Smooth muscle cell (in vitro differentiated cells): ENCODE measurements at regions not wholly inside any gene's neighbourhood (a gene's known extent, or its start where the extent isn't known, plus 50 kb on each side); places are given as distances from the start of the nearest gene placed in this dataset.

ENCODE experiments used
- DNase-seq: peaks from one replicate; lab custom pipeline; 2025; ENCODE audit not compliant: unreplicated experiment; lab: John Stamatoyannopoulos, UW
- H2AFZ ChIP-seq: fragments of 200-600 bp; sonication (generic); 2 replicates; pipeline ENCODE4 v1.6.0; 2016; ENCODE audit warnings: antibody characterized with exemption, low read depth, mild to moderate bottlenecking
- H3F3A ChIP-seq: fragments of 200-600 bp; sonication (generic); 2 replicates; pipeline ENCODE4 v1.6.0; 2017; ENCODE audit warnings: antibody characterized with exemption, low read depth
- H3K27ac ChIP-seq: fragments of 200-600 bp; sonication (generic); 2 replicates; pipeline ENCODE4 v1.5.1; 2016; ENCODE audit warnings: low read depth, mild to moderate bottlenecking
- H3K27me3 ChIP-seq: fragments of 200-600 bp; sonication (generic); 2 replicates; pipeline ENCODE4 v1.6.1; 2016; ENCODE audit warnings: low read depth, mild to moderate bottlenecking
- H3K36me3 ChIP-seq: fragments of 200-600 bp; sonication (generic); 2 replicates; pipeline ENCODE4 v1.5.1; 2016; ENCODE audit warnings: low read depth
- H3K4me1 ChIP-seq: fragments of 200-600 bp; sonication (generic); 2 replicates; pipeline ENCODE4 v1.5.1; 2016; ENCODE audit warnings: low read depth
- H3K4me2 ChIP-seq: fragments of 200-600 bp; sonication (generic); 2 replicates; pipeline ENCODE4 v1.6.0; 2016; ENCODE audit warnings: mild to moderate bottlenecking
- H3K4me3 ChIP-seq: fragments of 200-600 bp; sonication (generic); 2 replicates; pipeline ENCODE4 v1.5.1; 2016; ENCODE audit warnings: mild to moderate bottlenecking
- H3K79me2 ChIP-seq: fragments of 200-600 bp; sonication (generic); 2 replicates; pipeline ENCODE4 v1.6.0; 2016; ENCODE audit warnings: low read depth, mild to moderate bottlenecking
- H3K9ac ChIP-seq: fragments of 200-600 bp; sonication (generic); 2 replicates; pipeline ENCODE4 v1.6.0; 2016; ENCODE audit warnings: low read depth
- H3K9me3 ChIP-seq: fragments of 200-600 bp; sonication (generic); replicated peaks from 2 replicates; pipeline ENCODE4 v1.5.1; 2016; ENCODE audit warnings: low read depth
- H4K20me1 ChIP-seq: fragments of 200-600 bp; sonication (generic); 2 replicates; pipeline ENCODE4 v1.6.0; 2016; ENCODE audit warnings: low read depth
- CTCF ChIP-seq: fragments of 200-600 bp; sonication (generic); IDR thresholded peaks from 2 replicates; pipeline ENCODE4 v1.5.1; 2017; ENCODE audit warnings: borderline replicate concordance, mild to moderate bottlenecking, antibody characterized with exemption; ENCODE audit not compliant: insufficient read depth, poor library complexity, severe bottlenecking
- WGBS: methylation state at CpG from one replicate; pipeline ENCODE4 v1.1.7; 2016; ENCODE audit warnings: low lambda C conversion rate; 5-methylcytosine and 5-hydroxymethylcytosine counted together

GRCh38 chr13:59304596-59304995 lies 859.1 kb downstream of the DIAPH3 start:
- Histone ChIP-seq H3K4me2 (no peak overlapping the region), H3K4me1 (no peaks in the 10 kb centered on the region), H3K27ac (no peak overlapping the region), H3K9ac (no peak overlapping the region), H3K36me3 (no peaks in the 10 kb centered on the region), H3K79me2 (no peaks in the 10 kb centered on the region), H3F3A (no peaks in the 10 kb centered on the region), H3K27me3 (no peaks in the 10 kb centered on the region), H2AFZ (no peak overlapping the region), H3K4me3 (no peak overlapping the region), H4K20me1 (no peaks in the 10 kb centered on the region), H3K9me3 (no peaks in the 10 kb centered on the region)
- 95% methylated on average over 1 of the region's 1 CpG for WGBS
- no peak for DNase-seq
- no peak for TF ChIP-seq CTCF

GRCh38 chr13:59305896-59306295 lies 857.8 kb downstream of the DIAPH3 start:
- no peak for TF ChIP-seq CTCF
- Histone ChIP-seq H3K9me3 (no peaks in the 10 kb centered on the region), H3F3A (no peaks in the 10 kb centered on the region), H4K20me1 (no peaks in the 10 kb centered on the region), H3K36me3 (no peaks in the 10 kb centered on the region), H3K27ac (no peak overlapping the region), H2AFZ (no peak overlapping the region), H3K4me1 (no peaks in the 10 kb centered on the region), H3K4me2 (no peak overlapping the region), H3K79me2 (no peaks in the 10 kb centered on the region), H3K4me3 (no peak overlapping the region), H3K27me3 (no peaks in the 10 kb centered on the region), H3K9ac (no peak overlapping the region)
- DNase-seq: no peak
- 92% methylated on average over 4 of the region's 4 CpGs for WGBS

GRCh38 chr13:59312776-59313175 lies 851.0 kb downstream of the DIAPH3 start:
- no peaks in the 10 kb centered on the region for H3K36me3 ChIP-seq
- DNase-seq: no peak
- H3K27ac ChIP-seq: no peak overlapping the region
- H3F3A ChIP-seq: no peaks in the 10 kb centered on the region
- H3K9me3 ChIP-seq: no peaks in the 10 kb centered on the region
- no peak overlapping the region for H3K4me3 ChIP-seq
- H3K79me2 ChIP-seq: no peaks in the 10 kb centered on the region
- H3K9ac ChIP-seq: no peak overlapping the region
- no peaks in the 10 kb centered on the region for H3K4me1 ChIP-seq
- no peak for TF ChIP-seq CTCF
- no peaks in the 10 kb centered on the region for H4K20me1 ChIP-seq
- no peaks in the 10 kb centered on the region for H3K27me3 ChIP-seq
- H2AFZ ChIP-seq: no peak overlapping the region
- H3K4me2 ChIP-seq: no peak overlapping the region
- 88% methylated on average over 3 of the region's 3 CpGs for WGBS

GRCh38 chr13:59318320-59318930 lies 845.3 kb downstream of the DIAPH3 start:
- no peaks in the 10 kb centered on the region for H4K20me1 ChIP-seq
- H3K36me3 ChIP-seq: no peaks in the 10 kb centered on the region
- no peak overlapping the region for H3K4me2 ChIP-seq
- WGBS: 50% methylated on average over 4 of the region's 4 CpGs
- peak; percentile 36 for DNase-seq
- H3K9me3 ChIP-seq: no peaks in the 10 kb centered on the region
- H3K9ac ChIP-seq: no peak overlapping the region
- TF ChIP-seq CTCF: peak; percentile 83
- H3K79me2 ChIP-seq: no peaks in the 10 kb centered on the region
- H3K4me3 ChIP-seq: no peak overlapping the region
- H3K27me3 ChIP-seq: no peaks in the 10 kb centered on the region
- H3F3A ChIP-seq: no peaks in the 10 kb centered on the region
- no peak overlapping the region for H3K27ac ChIP-seq
- H2AFZ ChIP-seq: no peak overlapping the region
- no peaks in the 10 kb centered on the region for H3K4me1 ChIP-seq
